MCF 10A (cell line): ENCODE measurements at regions not wholly inside any gene's neighbourhood (a gene's known extent, or its start where the extent isn't known, plus 50 kb on each side); places are given as distances from the start of the nearest gene placed in this dataset.

Source experiments
- BruUV-seq: library from RNA; stranded (reverse); fragments of 400-500 nt; replicated peaks from 2 replicates; lab custom pipeline; 2021; lab: Mats Ljungman, UMichigan
- CTCF ChIA-PET: fragments of 300-600 bp; sonication (Branson Sonifier 250); formaldehyde crosslinking; extraction: SDS; loops from one replicate; lab custom pipeline; 2021; ENCODE audit warnings: antibody characterized with exemption, inconsistent platforms; lab: Yijun Ruan, JAX
- POLR2A ChIA-PET: fragments of 300-600, 350-650 bp; sonication (Branson Sonifier 250); formaldehyde crosslinking; extraction: SDS; loops from one replicate; lab custom pipeline; 2020; ENCODE audit warnings: antibody characterized with exemption, inconsistent platforms; lab: Yijun Ruan, JAX
- DNase-seq: peaks from one replicate; pipeline ENCODE4 v3.0.0-alpha.2; 2018; ENCODE audit not compliant: unreplicated experiment
- H3K27ac Mint-ChIP-seq: one replicate; pipeline ENCODE4 v1.8.0; 2022; ENCODE audit warnings: mild to moderate bottlenecking, low read depth, mixed read lengths; ENCODE audit not compliant: unreplicated experiment
- H3K27me3 Mint-ChIP-seq: one replicate; pipeline ENCODE4 v1.8.0; 2022; ENCODE audit warnings: mixed read lengths; ENCODE audit not compliant: insufficient read depth, unreplicated experiment
- H3K36me3 Mint-ChIP-seq: one replicate; pipeline ENCODE4 v1.8.0; 2022; ENCODE audit warnings: mild to moderate bottlenecking, moderate library complexity, mixed read lengths; ENCODE audit not compliant: insufficient read depth, unreplicated experiment
- H3K4me1 Mint-ChIP-seq: one replicate; pipeline ENCODE4 v1.8.0; 2022; ENCODE audit warnings: mixed read lengths; ENCODE audit not compliant: insufficient read depth, unreplicated experiment
- H3K4me3 Mint-ChIP-seq: one replicate; pipeline ENCODE4 v1.8.0; 2022; ENCODE audit warnings: mild to moderate bottlenecking, moderate library complexity, mixed read lengths; ENCODE audit not compliant: unreplicated experiment
- H3K9me3 Mint-ChIP-seq: one replicate; pipeline ENCODE4 v1.8.0; 2022; ENCODE audit warnings: mixed read lengths; ENCODE audit not compliant: unreplicated experiment
- CTCF ChIP-seq: fragments of 200-600 bp; IDR thresholded peaks from one replicate; pipeline ENCODE4 v1.8.0; 2022; ENCODE audit warnings: antibody characterized with exemption, mild to moderate bottlenecking; ENCODE audit not compliant: unreplicated experiment
- intact Hi-C: fragments of 100-400 bp; cut with micrococcal nuclease; formaldehyde crosslinking; loops from 2 replicates; pipeline ENCODE4 v1.14.1; 2022

- H3K4me1 Mint-ChIP-seq, result peaks cover 21% of the 10 kb centered on the region
- H3K27me3 Mint-ChIP-seq, result no peaks in the 10 kb centered on the region
- H3K27ac Mint-ChIP-seq, result no peak overlapping the region
- intact Hi-C loops, result no loop called here
- no peak for DNase-seq
- H3K36me3 Mint-ChIP-seq, result no peaks in the 10 kb centered on the region
- TF ChIP-seq CTCF, result no peak
- no TSS peak for BruUV-seq
- no peaks in the 10 kb centered on the region for H3K9me3 Mint-ChIP-seq
- ChIA-PET POLR2A (interaction anchor here (0.7 to 1.4 kb wide), 2 partner anchors 16 to 19 kb away, joined by 3 to 4 read pairs; no protein-coding TSS in a partner anchor), CTCF (interaction anchor here (0.6 to 1.2 kb wide), 4 partner anchors 9 to 139 kb away, joined by 3 read pairs; no protein-coding TSS in a partner anchor)
- H3K4me3 Mint-ChIP-seq, result no peak overlapping the region
Observed at GRCh38 chr10:110430340-110431273, 67.1 kb upstream of the DUSP5 start.

- Mint-ChIP-seq H3K27me3 (no peaks in the 10 kb centered on the region), H3K27ac (no peak overlapping the region), H3K4me1 (peaks cover 21% of the 10 kb centered on the region), H3K9me3 (no peaks in the 10 kb centered on the region), H3K36me3 (no peaks in the 10 kb centered on the region), H3K4me3 (no peak overlapping the region)
- intact Hi-C loops, result no loop called here
- no peak for TF ChIP-seq CTCF
- ChIA-PET CTCF (interaction anchor here (0.5 to 1.7 kb wide), 3 partner anchors 17 to 44 kb away, joined by 3 to 4 read pairs (median 3); no protein-coding TSS in a partner anchor), POLR2A (interaction anchor here (1.1 to 1.5 kb wide), 2 partner anchors 14 to 21 kb away, joined by 4 to 5 read pairs; no protein-coding TSS in a partner anchor)
- DNase-seq, result no peak
- no TSS peak for BruUV-seq
Observed at GRCh38 chr10:110431659-110432058, 66.0 kb upstream of the DUSP5 start.

- no peak for DNase-seq
- Mint-ChIP-seq H3K27ac (no peak overlapping the region), H3K4me1 (peaks cover 21% of the 10 kb centered on the region), H3K36me3 (no peaks in the 10 kb centered on the region), H3K9me3 (no peaks in the 10 kb centered on the region), H3K27me3 (no peaks in the 10 kb centered on the region), H3K4me3 (no peak overlapping the region)
- ChIA-PET CTCF (interaction anchor here (0.7 to 1.7 kb wide), 2 partner anchors 17 to 29 kb away, joined by 3 read pairs; no protein-coding TSS in a partner anchor), POLR2A (interaction anchor here (0.6 to 1.5 kb wide), 3 partner anchors 14 to 21 kb away, joined by 3 to 5 read pairs (median 4); no protein-coding TSS in a partner anchor)
- intact Hi-C loops, result no loop called here
- TF ChIP-seq CTCF, result no peak
- no TSS peak for BruUV-seq
Observed at GRCh38 chr10:110432084-110432483, 65.6 kb upstream of the DUSP5 start.
